CD1c-positive myeloid dendritic cell (primary cell): ENCODE measurements at regions not wholly inside any gene's neighbourhood (a gene's known extent, or its start where the extent isn't known, plus 50 kb on each side); places are given as distances from the start of the nearest gene placed in this dataset.
"Not testable (repeated sequence)": the region's sequence is repeated elsewhere in the genome, so short reads cannot be mapped to it uniquely, and the experiment has no call there.

Source experiments
- DNase-seq: peaks from one replicate; pipeline ENCODE4 v3.0.0-alpha.2; 2016; ENCODE audit errors: extremely low spot score

- DNase-seq = no peak
These were observed 456.1 kb upstream of the PROX1 start for GRCh38 chr1:213531369-213532310.

GRCh38 chr1:213533125-213533524, 454.6 kb upstream of the PROX1 start:
- no peak for DNase-seq

- no peak for DNase-seq
These were observed 452.1 kb upstream of the PROX1 start for GRCh38 chr1:213535679-213536078.

- DNase-seq = no peak
These were observed 449.5 kb upstream of the PROX1 start for GRCh38 chr1:213538251-213538650.

GRCh38 chr1:213539464-213539863, 448.3 kb upstream of the PROX1 start:
- DNase-seq = no peak

GRCh38 chr1:213541641-213542040, 446.1 kb upstream of the PROX1 start:
- DNase-seq = no peak

- DNase-seq = not testable (repeated sequence)
These were observed 442.6 kb upstream of the PROX1 start for GRCh38 chr1:213545181-213545580.

GRCh38 chr1:213549982-213550381, 437.8 kb upstream of the PROX1 start:
- no peak for DNase-seq

- DNase-seq = no peak
These were observed 437.0 kb upstream of the PROX1 start for GRCh38 chr1:213550804-213551203.

GRCh38 chr1:213552045-213552444, 435.7 kb upstream of the PROX1 start:
- DNase-seq = no peak

GRCh38 chr1:213560226-213560625, 427.5 kb upstream of the PROX1 start:
- DNase-seq = no peak

- DNase-seq = no peak
These were observed 425.9 kb upstream of the PROX1 start for GRCh38 chr1:213561870-213562269.

- no peak for DNase-seq
These were observed 423.5 kb upstream of the PROX1 start for GRCh38 chr1:213564215-213564659.

GRCh38 chr1:213568929-213569815, 418.6 kb upstream of the PROX1 start:
- DNase-seq = no peak

- DNase-seq = no peak
These were observed 418.0 kb upstream of the PROX1 start for GRCh38 chr1:213569816-213570150.

- DNase-seq = no peak
These were observed 417.3 kb upstream of the PROX1 start for GRCh38 chr1:213570487-213570886.

- no peak for DNase-seq
These were observed 416.4 kb upstream of the PROX1 start for GRCh38 chr1:213571419-213571818.

GRCh38 chr1:213571843-213572242, 415.9 kb upstream of the PROX1 start:
- no peak for DNase-seq

- DNase-seq = no peak
These were observed 414.7 kb upstream of the PROX1 start for GRCh38 chr1:213572912-213573647.

GRCh38 chr1:213573648-213574009, 414.1 kb upstream of the PROX1 start:
- no peak for DNase-seq

- no peak for DNase-seq
These were observed 404.7 kb upstream of the PROX1 start for GRCh38 chr1:213582976-213583567.

GRCh38 chr1:213584272-213584671, 403.5 kb upstream of the PROX1 start:
- DNase-seq = no peak
